Brain microvascular endothelial cell (primary cell): ENCODE measurements at regions not wholly inside any gene's neighbourhood (a gene's known extent, or its start where the extent isn't known, plus 50 kb on each side); places are given as distances from the start of the nearest gene placed in this dataset.

Source experiments
- DNase-seq: peaks from one replicate; pipeline ENCODE4 v3.0.0-alpha.2; 2020
- H3K27ac ChIP-seq: fragments of 250-450 bp; sonication (Bioruptor Pico); 2 replicates; pipeline ENCODE4 v1.5.1; 2020; ENCODE audit warnings: mild to moderate bottlenecking, moderate library complexity
- H3K27me3 ChIP-seq: fragments of 250-450 bp; sonication (Bioruptor Pico); replicated peaks from 2 replicates; pipeline ENCODE4 v1.5.1; 2020; ENCODE audit warnings: mild to moderate bottlenecking
- H3K36me3 ChIP-seq: fragments of 250-450 bp; sonication (Bioruptor Pico); replicated peaks from 2 replicates; pipeline ENCODE4 v1.5.1; 2020; ENCODE audit warnings: mild to moderate bottlenecking
- H3K4me3 ChIP-seq: 2 replicates; pipeline ENCODE4 v1.5.1; 2011; ENCODE audit warnings: low read depth, mild to moderate bottlenecking, control low read depth, low read length, moderate library complexity
- in situ Hi-C: cut with HindIII; loops from 2 replicates; pipeline ENCODE4 v1.10.0; 2017; ENCODE audit warnings: low sequenced_read_pairs, low pct_ligation_motif_present
- TF ChIP-seq, protein P1 (sequence below): IDR thresholded peaks from 2 replicates; pipeline ENCODE4 v1.5.1; 2011; ENCODE audit warnings: low read depth, mild to moderate bottlenecking, moderate library complexity, low read length, control low read depth, inconsistent platforms; ENCODE audit errors: missing control alignments

DNA sequence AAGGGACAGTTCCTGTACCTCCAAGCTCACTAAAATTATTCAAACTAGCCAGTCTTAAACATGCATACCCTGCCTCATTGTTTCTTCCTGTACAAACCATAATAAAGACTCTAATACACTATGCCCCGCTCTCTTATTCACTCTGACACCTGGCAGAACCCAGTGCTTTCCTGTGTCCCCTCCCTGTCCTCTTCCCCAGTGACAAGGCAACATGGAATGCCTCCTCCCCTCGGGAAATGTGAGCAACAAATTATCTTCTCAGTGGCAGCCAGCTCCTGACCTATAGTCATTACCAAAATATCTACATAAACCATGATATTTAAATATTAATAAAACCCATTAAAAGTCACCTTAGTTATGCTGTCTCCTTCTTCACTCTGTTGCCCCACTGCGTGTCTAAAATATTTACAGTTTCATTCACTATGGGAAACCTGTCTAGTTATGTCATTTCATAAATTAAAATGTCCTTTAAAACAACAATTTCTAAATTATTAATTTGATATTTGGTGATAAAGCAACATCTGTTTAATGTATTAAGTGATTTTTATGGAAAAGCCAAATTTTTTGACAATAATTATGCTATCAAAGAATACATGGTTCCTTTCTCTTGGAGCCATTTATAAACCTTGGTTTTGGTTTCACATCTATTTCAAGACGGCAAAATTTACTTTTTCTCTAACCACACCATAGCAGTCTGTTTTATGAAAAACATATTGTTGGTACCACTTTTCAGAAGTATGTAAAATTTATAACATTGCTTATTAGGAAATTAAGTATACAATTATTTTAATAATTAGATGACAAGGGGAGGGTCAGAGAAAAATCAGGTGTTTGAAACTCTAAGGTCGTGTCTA is 1355.2 kb downstream of the XPNPEP1 start:
- TF ChIP-seq, protein P1, sequence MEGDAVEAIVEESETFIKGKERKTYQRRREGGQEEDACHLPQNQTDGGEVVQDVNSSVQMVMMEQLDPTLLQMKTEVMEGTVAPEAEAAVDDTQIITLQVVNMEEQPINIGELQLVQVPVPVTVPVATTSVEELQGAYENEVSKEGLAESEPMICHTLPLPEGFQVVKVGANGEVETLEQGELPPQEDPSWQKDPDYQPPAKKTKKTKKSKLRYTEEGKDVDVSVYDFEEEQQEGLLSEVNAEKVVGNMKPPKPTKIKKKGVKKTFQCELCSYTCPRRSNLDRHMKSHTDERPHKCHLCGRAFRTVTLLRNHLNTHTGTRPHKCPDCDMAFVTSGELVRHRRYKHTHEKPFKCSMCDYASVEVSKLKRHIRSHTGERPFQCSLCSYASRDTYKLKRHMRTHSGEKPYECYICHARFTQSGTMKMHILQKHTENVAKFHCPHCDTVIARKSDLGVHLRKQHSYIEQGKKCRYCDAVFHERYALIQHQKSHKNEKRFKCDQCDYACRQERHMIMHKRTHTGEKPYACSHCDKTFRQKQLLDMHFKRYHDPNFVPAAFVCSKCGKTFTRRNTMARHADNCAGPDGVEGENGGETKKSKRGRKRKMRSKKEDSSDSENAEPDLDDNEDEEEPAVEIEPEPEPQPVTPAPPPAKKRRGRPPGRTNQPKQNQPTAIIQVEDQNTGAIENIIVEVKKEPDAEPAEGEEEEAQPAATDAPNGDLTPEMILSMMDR, result no peak
- no peak overlapping the region for H3K27ac ChIP-seq
- no peak overlapping the region for H3K4me3 ChIP-seq
- no peak for DNase-seq
- no peaks in the 10 kb centered on the region for H3K36me3 ChIP-seq
- H3K27me3 ChIP-seq, result no peaks in the 10 kb centered on the region
- in situ Hi-C loops, result no loop called here

DNA sequence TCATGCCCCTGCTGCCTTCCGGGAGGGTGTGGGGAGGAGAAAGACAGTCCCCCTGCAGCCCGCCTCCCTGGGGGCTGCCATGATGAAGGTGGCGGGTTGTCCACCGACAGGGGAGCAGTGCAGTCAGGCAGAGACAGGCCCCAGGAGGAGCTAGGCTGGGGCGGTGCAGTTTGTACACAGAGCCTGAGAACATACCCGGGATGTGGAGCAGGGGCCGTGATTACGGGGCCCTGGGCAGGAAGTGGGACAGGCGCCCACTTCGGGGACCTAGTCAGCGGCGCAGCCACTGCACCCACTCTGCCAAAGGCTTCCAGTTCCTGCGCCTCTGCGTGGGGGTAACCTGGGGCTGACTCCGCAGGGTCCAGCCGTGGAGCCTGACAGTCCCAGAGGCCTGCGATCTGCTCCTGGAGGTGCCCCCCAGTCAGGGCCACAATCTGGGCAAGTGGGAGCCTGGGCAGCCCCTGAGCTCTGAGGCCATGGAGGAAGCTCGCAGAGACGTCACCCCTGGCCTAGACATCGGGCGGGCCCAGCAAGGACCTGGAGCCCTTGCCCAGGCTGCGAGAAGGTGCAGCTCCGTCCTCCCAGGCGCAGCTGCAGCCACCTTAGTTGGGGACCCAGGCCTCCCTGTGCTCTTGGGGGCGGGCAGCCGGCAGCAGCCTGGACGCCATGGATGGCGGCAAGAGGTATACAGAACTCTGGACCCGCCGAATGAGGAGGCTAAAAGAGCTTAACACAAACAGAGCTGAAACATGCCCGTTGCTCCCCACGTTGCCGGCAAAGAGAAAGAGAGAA is 1356.8 kb downstream of the XPNPEP1 start:
- no peaks in the 10 kb centered on the region for H3K36me3 ChIP-seq
- TF ChIP-seq, protein P1, result no peak
- in situ Hi-C loops, result no loop called here
- no peak overlapping the region for H3K4me3 ChIP-seq
- no peaks in the 10 kb centered on the region for H3K27me3 ChIP-seq
- no peak overlapping the region for H3K27ac ChIP-seq
- no peak for DNase-seq

DNA sequence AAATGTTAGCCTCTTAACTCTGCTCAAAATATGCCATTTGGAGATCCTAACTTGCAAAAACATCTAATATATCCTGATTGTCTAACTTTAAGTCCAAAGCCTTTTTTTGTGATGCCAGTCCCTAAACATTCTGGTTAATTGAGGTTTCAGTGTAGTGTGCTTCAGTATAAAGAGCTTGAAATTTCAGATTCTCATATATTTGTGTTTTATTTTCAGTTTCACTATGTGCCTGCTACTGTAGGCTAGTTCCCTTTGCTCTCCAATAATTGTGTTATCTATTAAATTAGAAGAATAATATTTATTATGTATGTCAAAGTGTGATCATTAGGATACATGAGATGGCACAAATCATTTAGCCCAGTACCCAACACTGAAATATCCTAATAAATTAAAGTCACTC is 1361.2 kb downstream of the XPNPEP1 start:
- Histone ChIP-seq H3K27ac (no peak overlapping the region), H3K36me3 (no peaks in the 10 kb centered on the region), H3K27me3 (no peaks in the 10 kb centered on the region), H3K4me3 (no peak overlapping the region)
- TF ChIP-seq, protein P1, result no peak
- in situ Hi-C loops, result no loop called here
- DNase-seq, result no peak

DNA sequence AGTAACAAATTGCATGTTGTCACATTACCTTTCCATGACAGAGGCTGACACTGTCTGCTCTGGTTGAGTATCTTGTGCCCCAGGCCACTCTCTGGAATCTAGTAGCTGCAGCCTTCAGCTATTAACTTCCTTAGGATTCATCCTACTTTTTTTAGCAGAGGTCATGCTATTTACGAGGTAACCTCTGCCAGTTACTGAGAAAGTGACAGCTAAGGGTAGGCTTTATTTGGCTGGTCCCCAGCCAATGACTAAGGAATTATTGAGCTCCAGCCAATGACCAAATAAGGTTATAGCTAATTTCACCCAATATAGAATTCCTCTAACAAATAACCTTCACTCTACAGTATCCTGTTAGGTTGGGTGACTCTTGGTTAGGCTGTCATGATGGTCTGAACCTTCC is 1361.7 kb downstream of the XPNPEP1 start:
- TF ChIP-seq, protein P1, result no peak
- no peaks in the 10 kb centered on the region for H3K36me3 ChIP-seq
- in situ Hi-C loops, result no loop called here
- no peak for DNase-seq
- no peak overlapping the region for H3K4me3 ChIP-seq
- no peaks in the 10 kb centered on the region for H3K27me3 ChIP-seq
- H3K27ac ChIP-seq, result no peak overlapping the region

DNA sequence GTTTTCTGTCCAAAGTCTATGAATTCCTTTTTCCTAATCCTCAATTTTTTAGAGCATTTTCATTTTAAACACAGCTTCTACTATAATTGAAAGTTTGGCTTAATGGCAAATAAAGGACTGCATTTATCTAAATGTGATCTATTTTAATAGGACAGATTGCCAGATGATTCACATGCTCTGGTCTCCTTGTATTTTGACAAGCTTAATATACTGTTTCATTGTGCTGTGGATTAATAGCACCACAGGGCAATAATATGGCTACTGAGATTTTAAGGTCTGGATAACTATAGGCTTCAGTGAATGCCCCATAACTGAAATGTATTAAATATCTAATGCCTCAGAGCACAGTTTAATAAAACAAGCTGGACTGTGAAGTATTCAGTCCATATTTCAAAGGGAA is 1362.8 kb downstream of the XPNPEP1 start:
- no peaks in the 10 kb centered on the region for H3K36me3 ChIP-seq
- in situ Hi-C loops, result no loop called here
- no peak overlapping the region for H3K27ac ChIP-seq
- H3K4me3 ChIP-seq, result no peak overlapping the region
- H3K27me3 ChIP-seq, result no peaks in the 10 kb centered on the region
- TF ChIP-seq, protein P1, result no peak
- DNase-seq, result no peak
